Choroid plexus epithelial cell (primary cell): ENCODE measurements at regions not wholly inside any gene's neighbourhood (a gene's known extent, or its start where the extent isn't known, plus 50 kb on each side); places are given as distances from the start of the nearest gene placed in this dataset.

ENCODE experiments used
- DNase-seq: peaks from one replicate; pipeline ENCODE4 v3.0.0-alpha.2; 2010; ENCODE audit warnings: low read depth
- H3K4me3 ChIP-seq: 2 replicates; pipeline ENCODE4 v1.5.1; 2011; ENCODE audit warnings: low read depth, mild to moderate bottlenecking, control low read depth, low read length, moderate library complexity
- TF ChIP-seq, protein P1 (sequence below): conservative IDR thresholded peaks from 2 replicates; pipeline ENCODE4 v1.5.1; 2011; ENCODE audit warnings: low read depth, mild to moderate bottlenecking, control low read depth, inconsistent platforms, low read length, moderate library complexity

DNA sequence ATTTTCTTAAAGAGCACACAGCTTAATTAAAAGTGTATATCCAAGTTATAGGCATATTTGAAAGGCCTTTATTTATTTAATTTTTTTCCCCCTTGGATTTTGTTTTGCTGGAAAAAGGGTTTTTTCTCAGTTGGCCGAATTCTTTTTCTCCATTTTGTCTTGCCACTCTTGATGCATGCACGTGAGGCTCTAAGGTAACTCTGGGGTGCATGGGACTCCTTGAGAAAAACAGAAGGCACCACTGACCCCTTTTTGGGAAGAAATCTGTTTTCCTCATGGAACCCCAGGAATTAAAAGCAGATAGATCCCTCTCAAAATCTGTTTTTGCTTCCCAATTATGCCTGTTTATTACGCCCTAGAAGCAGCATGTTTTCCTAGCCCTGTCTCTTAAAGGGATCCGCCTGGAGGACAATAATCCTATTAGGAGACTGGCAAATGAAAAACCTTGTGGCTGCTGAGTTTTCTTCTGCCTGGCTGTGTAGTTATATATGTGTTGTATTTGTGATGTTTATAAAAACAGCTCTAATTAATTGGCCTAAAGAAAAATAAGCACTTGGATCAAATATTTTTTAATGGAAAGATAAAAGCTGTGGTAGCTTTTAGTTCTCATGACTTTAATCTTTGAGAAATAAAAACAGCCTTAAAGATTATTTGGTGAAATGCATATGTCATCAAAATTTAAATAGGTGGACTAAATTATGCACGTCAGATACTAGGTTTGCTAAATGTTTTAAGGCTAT, 435.1 kb upstream of the CDH9 start:
- H3K4me3 ChIP-seq = no peak overlapping the region
- TF ChIP-seq, protein P1, sequence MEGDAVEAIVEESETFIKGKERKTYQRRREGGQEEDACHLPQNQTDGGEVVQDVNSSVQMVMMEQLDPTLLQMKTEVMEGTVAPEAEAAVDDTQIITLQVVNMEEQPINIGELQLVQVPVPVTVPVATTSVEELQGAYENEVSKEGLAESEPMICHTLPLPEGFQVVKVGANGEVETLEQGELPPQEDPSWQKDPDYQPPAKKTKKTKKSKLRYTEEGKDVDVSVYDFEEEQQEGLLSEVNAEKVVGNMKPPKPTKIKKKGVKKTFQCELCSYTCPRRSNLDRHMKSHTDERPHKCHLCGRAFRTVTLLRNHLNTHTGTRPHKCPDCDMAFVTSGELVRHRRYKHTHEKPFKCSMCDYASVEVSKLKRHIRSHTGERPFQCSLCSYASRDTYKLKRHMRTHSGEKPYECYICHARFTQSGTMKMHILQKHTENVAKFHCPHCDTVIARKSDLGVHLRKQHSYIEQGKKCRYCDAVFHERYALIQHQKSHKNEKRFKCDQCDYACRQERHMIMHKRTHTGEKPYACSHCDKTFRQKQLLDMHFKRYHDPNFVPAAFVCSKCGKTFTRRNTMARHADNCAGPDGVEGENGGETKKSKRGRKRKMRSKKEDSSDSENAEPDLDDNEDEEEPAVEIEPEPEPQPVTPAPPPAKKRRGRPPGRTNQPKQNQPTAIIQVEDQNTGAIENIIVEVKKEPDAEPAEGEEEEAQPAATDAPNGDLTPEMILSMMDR = no peak
- DNase-seq = no peak

DNA sequence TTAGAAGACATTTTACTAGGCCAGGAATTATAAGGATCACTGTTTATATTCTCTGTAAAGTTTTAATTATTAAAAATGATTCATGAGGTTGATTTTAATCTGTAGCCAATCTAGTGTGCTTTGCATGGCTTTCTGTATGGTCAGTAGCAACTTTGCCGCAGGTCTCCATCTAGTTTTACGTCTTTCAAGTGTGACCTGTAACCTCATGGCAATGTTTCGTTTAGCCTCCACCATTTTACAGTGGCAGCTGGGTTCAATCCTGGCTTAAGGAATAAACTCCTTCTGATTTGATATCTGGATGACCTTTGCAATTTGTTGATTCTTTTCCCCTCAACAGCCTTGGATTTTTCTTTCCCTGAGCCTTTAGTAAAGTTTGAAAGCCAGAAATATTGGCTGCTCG, 434.5 kb upstream of the CDH9 start:
- TF ChIP-seq, protein P1 = no peak
- DNase-seq = no peak
- H3K4me3 ChIP-seq = no peak overlapping the region

DNA sequence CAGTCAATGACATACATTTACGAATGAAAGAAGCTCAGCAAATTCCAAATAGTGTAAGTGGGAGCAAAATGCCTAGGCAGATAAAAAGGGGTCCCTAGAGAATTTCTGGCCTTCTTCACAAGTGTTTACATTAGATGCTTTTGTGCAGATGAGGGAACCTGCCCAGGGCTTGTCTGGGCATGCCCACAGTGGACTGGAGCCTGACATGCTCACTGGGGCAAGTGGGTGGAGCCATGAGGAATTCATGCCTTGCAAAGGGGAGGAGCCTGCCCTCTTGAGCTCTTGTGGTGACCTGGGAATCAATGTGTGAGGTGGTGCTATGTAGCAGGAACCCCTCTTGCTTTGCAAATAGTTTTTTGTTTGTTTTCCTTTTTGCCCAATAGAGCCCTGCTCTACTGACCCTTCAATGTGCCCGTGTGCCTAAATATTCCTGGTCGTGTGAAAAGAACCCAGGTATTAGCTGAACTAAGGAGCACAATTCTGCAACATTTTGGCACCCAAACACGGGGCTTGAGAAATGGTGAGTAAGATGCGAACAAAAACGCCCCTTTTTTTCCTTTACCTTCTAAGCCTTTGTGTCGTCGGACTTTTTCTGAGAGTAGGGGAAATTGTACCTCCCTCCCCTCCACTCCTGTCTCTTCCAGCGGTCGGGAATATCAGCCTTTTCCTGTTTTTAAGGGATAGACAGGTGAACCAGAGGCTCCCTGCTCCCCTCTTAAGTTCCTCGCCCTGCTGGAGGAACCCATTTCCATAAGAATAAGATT, 433.8 kb upstream of the CDH9 start:
- TF ChIP-seq, protein P1 = no peak
- no peak overlapping the region for H3K4me3 ChIP-seq
- peak; percentile 34 for DNase-seq

DNA sequence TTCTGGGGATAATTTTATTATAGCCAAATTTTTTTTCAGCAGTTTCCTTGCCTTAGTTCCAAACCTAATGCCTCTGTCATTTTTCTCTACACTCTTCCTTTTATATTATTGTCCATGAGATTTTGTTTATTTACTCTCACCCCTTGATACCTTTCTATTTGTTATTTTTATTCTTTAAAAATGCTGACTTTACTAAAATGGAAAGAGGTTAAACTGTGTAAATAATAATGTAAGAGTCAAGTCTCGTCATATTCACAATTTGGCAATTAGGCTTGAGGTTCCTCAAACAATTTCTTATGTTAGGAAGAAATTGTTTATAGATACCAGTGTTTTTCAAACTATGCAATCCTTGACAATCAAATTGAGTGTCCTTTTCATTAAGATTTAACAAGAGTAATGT, 428.6 kb upstream of the CDH9 start:
- no peak overlapping the region for H3K4me3 ChIP-seq
- no peak for DNase-seq
- TF ChIP-seq, protein P1 = no peak

DNA sequence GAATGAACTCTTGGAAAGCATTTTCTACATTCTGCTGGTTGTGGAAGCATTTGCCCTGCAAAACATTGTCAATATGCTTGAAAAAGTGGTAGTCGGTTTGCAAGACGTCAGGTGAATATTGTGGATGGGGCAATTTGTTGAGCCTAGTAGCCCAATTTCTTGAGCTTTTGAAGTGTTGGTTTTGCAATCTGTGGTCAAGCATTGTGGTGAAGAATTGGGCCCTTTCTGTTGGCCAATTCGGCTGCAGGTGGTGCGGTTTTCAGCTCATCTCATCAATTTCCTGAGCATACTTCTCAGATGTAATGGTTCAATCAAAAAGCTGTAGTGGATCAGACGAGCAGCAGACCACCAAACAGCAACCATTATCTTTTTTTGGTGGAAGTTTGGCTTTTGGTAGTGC, 426.8 kb upstream of the CDH9 start:
- DNase-seq = no peak
- H3K4me3 ChIP-seq = no peak overlapping the region
- TF ChIP-seq, protein P1 = no peak

DNA sequence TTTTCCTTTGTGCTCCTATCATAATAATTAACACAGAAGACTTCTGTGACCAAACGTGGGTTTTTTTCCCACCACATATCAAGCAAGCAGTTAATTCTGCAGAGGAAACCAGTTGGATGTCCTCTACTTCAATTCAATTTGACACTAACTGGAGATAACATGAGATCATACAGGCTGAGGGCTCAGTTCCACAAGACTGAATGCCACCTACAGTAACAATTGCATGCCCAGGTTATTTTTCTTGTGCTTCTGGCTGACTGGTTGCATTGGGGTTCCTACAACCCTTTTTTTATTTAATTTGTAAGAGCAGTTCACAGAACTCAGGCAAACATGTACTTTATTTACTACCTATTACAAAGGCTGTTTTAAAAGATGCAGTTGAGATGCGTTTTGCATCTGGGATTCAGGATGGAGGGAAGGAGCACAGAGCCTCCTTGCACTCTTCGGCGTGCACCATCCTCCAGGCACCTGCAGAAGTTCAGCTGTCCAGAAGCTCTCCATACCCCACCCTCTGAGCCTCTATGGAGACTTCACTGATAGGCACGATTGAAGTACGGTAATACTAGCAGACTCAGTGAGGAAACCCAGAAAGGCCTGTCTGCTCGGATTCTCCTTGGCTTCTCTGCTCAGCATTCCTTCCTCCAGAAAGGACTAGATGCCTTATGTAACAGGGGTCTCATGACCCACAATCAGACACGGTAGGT, 425.2 kb upstream of the CDH9 start:
- TF ChIP-seq, protein P1 = no peak
- DNase-seq = no peak
- H3K4me3 ChIP-seq = no peak overlapping the region
